GM19023 (cell line): ENCODE measurements at regions not wholly inside any gene's neighbourhood (a gene's known extent, or its start where the extent isn't known, plus 50 kb on each side); places are given as distances from the start of the nearest gene placed in this dataset.
"Not testable (repeated sequence)": the region's sequence is repeated elsewhere in the genome, so short reads cannot be mapped to it uniquely, and the experiment has no call there.

ENCODE experiments used
- ATAC-seq: cut with Tn5 transposase; IDR thresholded peaks from one replicate; pipeline ENCODE4 v1.9.1; 2021; ENCODE audit warnings: mild to moderate bottlenecking, moderate library complexity; ENCODE audit not compliant: unreplicated experiment

GRCh38 chr5:21360754-21361153, 1372.8 kb upstream of the CDH18 start:
- not testable (repeated sequence) for ATAC-seq

- ATAC-seq, result peak; percentile 48
Measured at GRCh38 chr5:21341948-21342261, 1353.9 kb upstream of the CDH18 start.

DNA sequence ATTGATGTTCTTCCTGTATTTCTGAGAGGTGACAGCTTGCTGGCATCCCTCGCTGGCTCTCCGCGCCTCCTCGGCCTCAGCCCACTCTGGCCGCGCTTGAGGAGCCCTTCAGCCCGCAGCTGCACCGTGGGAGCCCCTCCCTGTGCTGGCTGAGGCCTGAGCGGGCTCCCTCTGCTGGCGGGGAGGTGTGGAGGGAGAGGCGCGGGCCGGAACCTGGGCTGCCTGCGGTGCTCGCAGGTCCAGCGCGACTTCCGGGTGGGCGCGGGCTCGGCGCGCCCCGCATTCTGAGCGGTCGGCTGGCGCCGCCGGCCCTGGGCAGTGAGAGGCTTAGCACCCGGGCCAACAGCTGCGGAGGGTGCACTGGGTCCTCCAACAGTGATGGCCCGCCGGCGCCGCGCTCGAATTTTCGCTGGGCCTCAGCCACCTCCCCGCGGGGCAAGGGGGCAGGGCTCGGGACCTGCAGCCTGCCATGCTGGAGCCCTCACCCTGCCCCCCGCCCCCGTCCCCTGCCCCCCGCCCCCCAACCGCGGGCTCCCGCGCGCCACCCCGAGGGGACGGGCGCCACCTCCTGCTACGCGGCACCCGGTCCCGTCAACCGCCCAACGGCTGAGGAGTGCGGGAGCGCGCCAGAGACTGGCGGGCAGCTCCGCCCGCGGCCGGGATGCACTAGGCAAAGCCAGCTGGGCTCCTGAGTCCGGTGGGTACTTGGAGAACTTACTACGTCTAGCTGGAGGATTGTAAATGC, 1353.4 kb upstream of the CDH18 start:
- peak; percentile 73 for ATAC-seq

DNA sequence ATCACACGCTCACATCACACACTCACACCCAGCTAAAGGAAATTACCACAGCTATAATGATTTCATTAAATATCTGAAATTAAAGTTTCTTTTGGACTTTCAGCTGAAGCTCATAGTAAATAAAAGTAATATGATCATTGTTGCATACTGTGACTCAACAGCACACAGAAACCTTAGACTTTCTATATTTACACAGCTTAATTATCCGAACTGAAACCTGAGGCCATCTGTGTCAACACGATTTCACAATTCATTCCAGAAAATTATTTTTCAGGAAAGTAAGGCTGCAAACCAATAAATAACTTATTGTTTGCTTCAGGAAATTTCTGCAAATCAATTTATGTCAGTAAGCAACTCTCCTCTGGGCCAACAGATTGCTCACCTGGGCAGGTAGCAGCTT, 1352.2 kb upstream of the CDH18 start:
- ATAC-seq, result not testable (repeated sequence)

DNA sequence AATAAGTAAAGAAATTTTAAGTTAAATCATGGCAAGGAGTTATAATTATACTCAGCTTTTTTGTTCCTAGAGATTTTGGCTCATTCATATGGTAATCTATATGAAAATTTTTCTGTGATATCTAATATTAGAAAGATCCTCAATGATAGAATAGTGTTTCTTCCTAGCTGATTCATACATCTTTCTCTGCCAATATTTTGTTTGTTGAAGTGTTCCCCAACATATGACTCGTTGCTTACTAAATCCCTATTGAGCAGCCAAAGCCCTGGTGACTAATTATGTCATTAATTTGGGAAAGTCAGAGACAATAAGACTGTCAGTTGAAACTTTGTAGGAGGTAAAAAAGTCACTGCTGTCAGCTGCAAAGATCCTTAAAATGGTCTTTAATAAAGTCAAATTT, 1348.5 kb upstream of the CDH18 start:
- ATAC-seq, result not testable (repeated sequence)

GRCh38 chr5:21315376-21315775, 1327.4 kb upstream of the CDH18 start:
- ATAC-seq, result not testable (repeated sequence)

- not testable (repeated sequence) for ATAC-seq
Measured at GRCh38 chr5:21301205-21301604, 1313.2 kb upstream of the CDH18 start.

DNA sequence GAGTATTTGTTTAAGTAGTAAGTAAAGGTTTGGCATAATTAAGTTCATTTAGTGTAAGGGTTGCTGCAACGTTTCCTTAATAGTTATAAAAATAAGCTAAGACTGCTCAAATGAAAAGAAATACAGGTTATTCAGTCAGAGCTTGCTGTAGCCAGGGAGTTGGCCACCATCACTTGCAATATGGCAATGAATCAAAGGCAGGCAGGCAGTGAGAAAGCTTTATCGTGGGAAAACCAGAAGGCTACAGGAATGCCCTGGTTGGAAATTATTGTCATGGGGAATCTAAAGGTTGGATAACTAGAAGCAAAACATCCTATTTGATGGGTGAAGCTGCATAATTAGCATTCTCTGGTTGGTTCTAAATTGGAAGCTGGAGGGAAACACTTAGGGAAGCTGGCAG, 1286.4 kb upstream of the CDH18 start:
- not testable (repeated sequence) for ATAC-seq

GRCh38 chr5:21263361-21263760, 1275.4 kb upstream of the CDH18 start:
- ATAC-seq, result no peak

- no peak for ATAC-seq
Measured at GRCh38 chr5:21254161-21254560, 1266.2 kb upstream of the CDH18 start.

DNA sequence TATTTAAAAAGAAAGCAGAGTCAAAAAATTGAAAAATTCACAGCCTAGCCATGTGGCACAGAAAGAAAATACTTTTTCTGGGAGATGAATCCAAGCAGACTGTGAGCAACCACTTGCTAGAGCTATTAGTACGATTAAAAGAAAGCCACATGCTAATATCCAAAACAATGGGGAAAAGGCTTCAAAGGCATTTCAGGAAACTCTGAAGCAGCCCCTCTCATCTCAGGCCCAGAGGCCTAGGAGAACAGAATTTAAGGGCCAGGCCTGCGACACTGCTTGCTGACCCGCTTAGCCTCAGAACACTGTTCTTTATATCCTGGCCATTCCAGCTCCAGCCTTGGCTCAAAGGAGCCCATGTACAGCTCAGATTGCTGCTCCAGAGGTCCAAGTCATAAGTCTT, 1257.0 kb upstream of the CDH18 start:
- no peak for ATAC-seq

- no peak for ATAC-seq
Measured at GRCh38 chr5:21238786-21239185, 1250.8 kb upstream of the CDH18 start.

- no peak for ATAC-seq
Measured at GRCh38 chr5:21237461-21237860, 1249.5 kb upstream of the CDH18 start.

- no peak for ATAC-seq
Measured at GRCh38 chr5:21236971-21237427, 1249.0 kb upstream of the CDH18 start.

- ATAC-seq, result no peak
Measured at GRCh38 chr5:21236104-21236503, 1248.1 kb upstream of the CDH18 start.

GRCh38 chr5:21225223-21226064, 1237.4 kb upstream of the CDH18 start:
- ATAC-seq, result no peak

GRCh38 chr5:21221616-21222015, 1233.6 kb upstream of the CDH18 start:
- ATAC-seq, result no peak

- ATAC-seq, result no peak
Measured at GRCh38 chr5:21219966-21220365, 1232.0 kb upstream of the CDH18 start.

DNA sequence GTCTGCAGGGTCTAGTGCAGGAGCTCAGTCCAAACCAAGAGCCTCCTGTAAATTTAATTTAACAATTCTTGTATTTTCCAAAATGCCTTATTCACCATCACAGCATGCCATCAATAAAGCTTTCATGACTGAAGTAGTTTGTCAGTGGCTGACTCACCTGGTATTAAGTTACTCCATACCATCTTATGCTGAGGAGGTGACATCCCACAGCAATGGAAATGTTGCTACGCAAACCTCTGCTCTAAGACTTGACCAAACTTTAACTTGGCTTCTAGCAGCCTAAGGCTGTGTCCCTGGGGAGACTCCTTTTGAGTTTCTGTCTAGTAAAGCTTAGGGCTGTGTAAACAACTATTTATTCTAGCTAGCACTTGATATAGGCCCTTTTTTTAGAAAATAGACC, 1231.3 kb upstream of the CDH18 start:
- no peak for ATAC-seq

GRCh38 chr5:21212026-21212425, 1224.0 kb upstream of the CDH18 start:
- no peak for ATAC-seq

DNA sequence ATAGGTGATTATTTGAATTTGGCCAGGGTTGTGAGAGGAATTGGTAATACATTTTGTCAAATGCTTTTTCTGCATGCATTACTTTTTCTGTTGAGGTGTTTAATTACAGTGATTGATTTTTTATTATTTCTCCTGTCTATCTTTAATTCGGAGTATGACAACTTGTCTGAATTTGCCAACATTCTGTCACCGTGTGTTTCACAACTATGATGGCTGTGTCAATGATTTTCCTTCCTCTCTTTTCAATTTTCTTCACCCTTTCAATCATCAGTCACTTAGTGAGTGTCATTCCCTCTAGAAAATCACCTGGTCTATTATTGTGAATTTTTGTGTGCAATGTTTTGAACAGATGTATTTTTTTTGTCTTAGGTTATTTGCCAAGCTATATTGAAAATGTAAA, 1221.4 kb upstream of the CDH18 start:
- ATAC-seq, result no peak

GRCh38 chr5:21199087-21199486, 1211.1 kb upstream of the CDH18 start:
- no peak for ATAC-seq
